HG02642 (cell line): ENCODE measurements at regions not wholly inside any gene's neighbourhood (a gene's known extent, or its start where the extent isn't known, plus 50 kb on each side); places are given as distances from the start of the nearest gene placed in this dataset.

Source experiments
- ATAC-seq: cut with Tn5 transposase; IDR thresholded peaks from one replicate; pipeline ENCODE4 v1.9.1; 2021; ENCODE audit warnings: mild to moderate bottlenecking; ENCODE audit not compliant: unreplicated experiment, poor library complexity

GRCh38 chr3:117660941-117661817 lies 951.6 kb downstream of the TUSC7 start:
- ATAC-seq: no peak

- ATAC-seq: no peak
Measured at GRCh38 chr3:117661818-117662095, 952.2 kb downstream of the TUSC7 start.

GRCh38 chr3:117665296-117665695 lies 955.7 kb downstream of the TUSC7 start:
- ATAC-seq: no peak

GRCh38 chr3:117666325-117666724 lies 956.7 kb downstream of the TUSC7 start:
- ATAC-seq: no peak

- no peak for ATAC-seq
Measured at GRCh38 chr3:117666812-117667211, 957.2 kb downstream of the TUSC7 start.

GRCh38 chr3:117669774-117670173 lies 960.2 kb downstream of the TUSC7 start:
- no peak for ATAC-seq

GRCh38 chr3:117671722-117672318 lies 962.2 kb downstream of the TUSC7 start:
- ATAC-seq: no peak

- ATAC-seq: no peak
Measured at GRCh38 chr3:117674321-117674720, 964.7 kb downstream of the TUSC7 start.

- no peak for ATAC-seq
Measured at GRCh38 chr3:117681619-117682018, 972.0 kb downstream of the TUSC7 start.

- no peak for ATAC-seq
Measured at GRCh38 chr3:117687096-117687495, 977.5 kb downstream of the TUSC7 start.

- no peak for ATAC-seq
Measured at GRCh38 chr3:117688583-117688982, 979.0 kb downstream of the TUSC7 start.

GRCh38 chr3:117691526-117691925 lies 981.9 kb downstream of the TUSC7 start:
- no peak for ATAC-seq

- ATAC-seq: no peak
Measured at GRCh38 chr3:117692416-117692995, 982.9 kb downstream of the TUSC7 start.

- no peak for ATAC-seq
Measured at GRCh38 chr3:117695321-117695720, 985.7 kb downstream of the TUSC7 start.

GRCh38 chr3:117695871-117696645 lies 986.5 kb downstream of the TUSC7 start:
- no peak for ATAC-seq

- no peak for ATAC-seq
Measured at GRCh38 chr3:117696851-117697407, 987.4 kb downstream of the TUSC7 start.

- ATAC-seq: no peak
Measured at GRCh38 chr3:117699058-117699457, 989.5 kb downstream of the TUSC7 start.

GRCh38 chr3:117700573-117701360 lies 991.2 kb downstream of the TUSC7 start:
- ATAC-seq: no peak

GRCh38 chr3:117705011-117705410 lies 995.4 kb downstream of the TUSC7 start:
- ATAC-seq: no peak

GRCh38 chr3:117706037-117706436 lies 996.5 kb downstream of the TUSC7 start:
- ATAC-seq: no peak
